Neural cell (in vitro differentiated cells): ENCODE measurements at regions not wholly inside any gene's neighbourhood (a gene's known extent, or its start where the extent isn't known, plus 50 kb on each side); places are given as distances from the start of the nearest gene placed in this dataset.

ENCODE experiments used
- H2AFZ ChIP-seq: fragments of 200-600, 300-800 bp; sonication (generic), shearing (Covaris generic); 2 replicates; pipeline ENCODE4 v1.6.0; 2014; ENCODE audit warnings: low read depth, mild to moderate bottlenecking, antibody characterized with exemption, low read length, moderate library complexity
- H3F3A ChIP-seq: fragments of 200-600 bp; shearing (Covaris generic); 2 replicates; pipeline ENCODE4 v1.6.1; 2016; ENCODE audit warnings: mild to moderate bottlenecking, moderate library complexity, mixed read lengths, antibody characterized with exemption, low read length; ENCODE audit not compliant: insufficient read depth, poor library complexity, severe bottlenecking
- H3K27ac ChIP-seq: fragments of 200-600, 300-800 bp; sonication (generic), shearing (Covaris generic); 2 replicates; pipeline ENCODE4 v1.5.1; 2014; ENCODE audit warnings: mild to moderate bottlenecking, low read length, moderate library complexity
- H3K27me3 ChIP-seq: fragments of 300-800, 200-600 bp; sonication (generic), shearing (Covaris generic); 2 replicates; pipeline ENCODE4 v1.6.0; 2014; ENCODE audit warnings: mild to moderate bottlenecking, low read depth, low read length, moderate library complexity; ENCODE audit not compliant: insufficient read depth
- H3K36me3 ChIP-seq: fragments of 300-800, 200-600 bp; sonication (generic), shearing (Covaris generic); 2 replicates; pipeline ENCODE4 v1.5.1; 2014; ENCODE audit warnings: mild to moderate bottlenecking, antibody characterized with exemption, low read length, moderate library complexity; ENCODE audit not compliant: insufficient read depth
- H3K4me2 ChIP-seq: fragments of 300-800, 200-600 bp; sonication (generic), shearing (Covaris generic); 2 replicates; pipeline ENCODE4 v1.6.0; 2014; ENCODE audit warnings: mild to moderate bottlenecking, low read length
- H3K4me3 ChIP-seq: fragments of 300-800, 200-600 bp; sonication (generic), shearing (Covaris generic); 2 replicates; pipeline ENCODE4 v1.5.1; 2014; ENCODE audit warnings: mild to moderate bottlenecking, low read length, moderate library complexity
- H3K79me2 ChIP-seq: fragments of 200-600 bp; shearing (Covaris generic); replicated peaks from 2 replicates; pipeline ENCODE4 v1.6.0; 2014; ENCODE audit warnings: mild to moderate bottlenecking, low read length, moderate library complexity; ENCODE audit not compliant: insufficient read depth
- H3K9ac ChIP-seq: fragments of 300-800, 200-600 bp; sonication (generic), shearing (Covaris generic); 2 replicates; pipeline ENCODE4 v1.6.1; 2016; ENCODE audit warnings: mild to moderate bottlenecking, low read length, mixed read lengths
- H3K9me2 ChIP-seq: fragments of 200-600 bp; shearing (Covaris generic); 2 replicates; pipeline ENCODE4 v1.6.1; 2016; ENCODE audit warnings: mild to moderate bottlenecking, low read length, mixed read lengths; ENCODE audit not compliant: insufficient read depth
- H3K9me3 ChIP-seq: fragments of 200-600, 300-800 bp; sonication (generic), shearing (Covaris generic); 2 replicates; pipeline ENCODE4 v1.6.1; 2016; ENCODE audit warnings: mild to moderate bottlenecking, mixed run types, low read length, moderate library complexity, mixed read lengths
- H4K20me1 ChIP-seq: fragments of 200-600 bp; shearing (Covaris generic); 2 replicates; pipeline ENCODE4 v1.6.1; 2016; ENCODE audit warnings: mild to moderate bottlenecking, mixed run types; ENCODE audit not compliant: insufficient read depth
- EP300 ChIP-seq: fragments of 450-650 bp; conservative IDR thresholded peaks from 2 replicates; pipeline ENCODE4 v1.6.1; 2014; ENCODE audit warnings: antibody characterized with exemption, mild to moderate bottlenecking, moderate library complexity; ENCODE audit not compliant: poor library complexity, severe bottlenecking
- EZH2 ChIP-seq: fragments of 200-600, 300-800 bp; shearing (Covaris generic), sonication (generic); IDR thresholded peaks from 2 replicates; pipeline ENCODE4 v1.6.1; 2014; ENCODE audit warnings: antibody characterized with exemption, low read length, borderline replicate concordance, mild to moderate bottlenecking; ENCODE audit not compliant: insufficient read depth, poor library complexity, severe bottlenecking
- MXI1 ChIP-seq: fragments of 450-650 bp; conservative IDR thresholded peaks from 2 replicates; pipeline ENCODE4 v1.6.1; 2014; ENCODE audit warnings: antibody characterized with exemption, mild to moderate bottlenecking; ENCODE audit not compliant: poor library complexity, severe bottlenecking
- POLR2AphosphoS5 ChIP-seq: IDR thresholded peaks from 2 replicates; pipeline ENCODE4 v1.6.1; 2012
- RAD21 ChIP-seq: fragments of 450-650 bp; conservative IDR thresholded peaks from 2 replicates; pipeline ENCODE4 v1.6.1; 2014; ENCODE audit warnings: antibody characterized with exemption, mild to moderate bottlenecking, moderate library complexity
- SMC3 ChIP-seq: fragments of 450-650 bp; conservative IDR thresholded peaks from 2 replicates; pipeline ENCODE4 v1.6.1; 2014; ENCODE audit warnings: antibody characterized with exemption, mild to moderate bottlenecking, moderate library complexity; ENCODE audit not compliant: poor library complexity
- TAF1 ChIP-seq: IDR thresholded peaks from 2 replicates; pipeline ENCODE4 v1.6.1; 2012; ENCODE audit warnings: low read depth
- TF ChIP-seq, protein P1 (sequence below): IDR thresholded peaks from 2 replicates; pipeline ENCODE4 v1.6.1; 2012; ENCODE audit warnings: borderline replicate concordance
- TF ChIP-seq, protein P2 (sequence below): fragments of 450-650 bp; IDR thresholded peaks from 2 replicates; pipeline ENCODE4 v1.5.1; 2014; ENCODE audit warnings: antibody characterized with exemption, mild to moderate bottlenecking, moderate library complexity; ENCODE audit not compliant: poor library complexity, severe bottlenecking

DNA sequence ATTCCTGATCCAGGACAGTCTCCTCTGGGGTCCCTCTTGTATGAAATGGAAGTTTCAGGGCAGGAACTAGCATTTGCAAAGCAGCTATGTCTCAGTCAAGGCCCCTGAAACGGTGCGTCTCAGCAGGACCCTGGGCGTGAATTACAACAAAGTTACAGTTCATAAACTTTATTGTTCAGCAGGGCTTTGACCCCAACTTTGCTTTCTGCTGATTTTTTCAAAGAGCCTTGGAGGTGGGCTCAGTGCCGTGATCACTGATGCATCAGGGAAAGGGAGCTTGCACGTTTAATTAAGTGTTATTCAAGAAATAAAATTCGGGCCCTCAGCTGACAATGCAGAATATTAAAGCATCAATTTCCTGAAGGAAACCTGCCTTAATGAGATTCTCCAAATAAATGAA is 260.1 kb upstream of the C16orf82 start:
- H3K79me2 ChIP-seq = no peaks in the 10 kb centered on the region
- H3K9ac ChIP-seq = no peak overlapping the region
- no peaks in the 10 kb centered on the region for H3F3A ChIP-seq
- no peak overlapping the region for H3K4me3 ChIP-seq
- H4K20me1 ChIP-seq = no peaks in the 10 kb centered on the region
- H2AFZ ChIP-seq = no peak overlapping the region
- H3K36me3 ChIP-seq = no peaks in the 10 kb centered on the region
- H3K9me2 ChIP-seq = no peaks in the 10 kb centered on the region
- TF ChIP-seq POLR2AphosphoS5 (no peak), TAF1 (no peak), MXI1 (no peak), EP300 (no peak), SMC3 (no peak), EZH2 (no peak), RAD21 (no peak)
- TF ChIP-seq, protein P1, sequence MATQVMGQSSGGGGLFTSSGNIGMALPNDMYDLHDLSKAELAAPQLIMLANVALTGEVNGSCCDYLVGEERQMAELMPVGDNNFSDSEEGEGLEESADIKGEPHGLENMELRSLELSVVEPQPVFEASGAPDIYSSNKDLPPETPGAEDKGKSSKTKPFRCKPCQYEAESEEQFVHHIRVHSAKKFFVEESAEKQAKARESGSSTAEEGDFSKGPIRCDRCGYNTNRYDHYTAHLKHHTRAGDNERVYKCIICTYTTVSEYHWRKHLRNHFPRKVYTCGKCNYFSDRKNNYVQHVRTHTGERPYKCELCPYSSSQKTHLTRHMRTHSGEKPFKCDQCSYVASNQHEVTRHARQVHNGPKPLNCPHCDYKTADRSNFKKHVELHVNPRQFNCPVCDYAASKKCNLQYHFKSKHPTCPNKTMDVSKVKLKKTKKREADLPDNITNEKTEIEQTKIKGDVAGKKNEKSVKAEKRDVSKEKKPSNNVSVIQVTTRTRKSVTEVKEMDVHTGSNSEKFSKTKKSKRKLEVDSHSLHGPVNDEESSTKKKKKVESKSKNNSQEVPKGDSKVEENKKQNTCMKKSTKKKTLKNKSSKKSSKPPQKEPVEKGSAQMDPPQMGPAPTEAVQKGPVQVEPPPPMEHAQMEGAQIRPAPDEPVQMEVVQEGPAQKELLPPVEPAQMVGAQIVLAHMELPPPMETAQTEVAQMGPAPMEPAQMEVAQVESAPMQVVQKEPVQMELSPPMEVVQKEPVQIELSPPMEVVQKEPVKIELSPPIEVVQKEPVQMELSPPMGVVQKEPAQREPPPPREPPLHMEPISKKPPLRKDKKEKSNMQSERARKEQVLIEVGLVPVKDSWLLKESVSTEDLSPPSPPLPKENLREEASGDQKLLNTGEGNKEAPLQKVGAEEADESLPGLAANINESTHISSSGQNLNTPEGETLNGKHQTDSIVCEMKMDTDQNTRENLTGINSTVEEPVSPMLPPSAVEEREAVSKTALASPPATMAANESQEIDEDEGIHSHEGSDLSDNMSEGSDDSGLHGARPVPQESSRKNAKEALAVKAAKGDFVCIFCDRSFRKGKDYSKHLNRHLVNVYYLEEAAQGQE = no peak
- TF ChIP-seq, protein P2, sequence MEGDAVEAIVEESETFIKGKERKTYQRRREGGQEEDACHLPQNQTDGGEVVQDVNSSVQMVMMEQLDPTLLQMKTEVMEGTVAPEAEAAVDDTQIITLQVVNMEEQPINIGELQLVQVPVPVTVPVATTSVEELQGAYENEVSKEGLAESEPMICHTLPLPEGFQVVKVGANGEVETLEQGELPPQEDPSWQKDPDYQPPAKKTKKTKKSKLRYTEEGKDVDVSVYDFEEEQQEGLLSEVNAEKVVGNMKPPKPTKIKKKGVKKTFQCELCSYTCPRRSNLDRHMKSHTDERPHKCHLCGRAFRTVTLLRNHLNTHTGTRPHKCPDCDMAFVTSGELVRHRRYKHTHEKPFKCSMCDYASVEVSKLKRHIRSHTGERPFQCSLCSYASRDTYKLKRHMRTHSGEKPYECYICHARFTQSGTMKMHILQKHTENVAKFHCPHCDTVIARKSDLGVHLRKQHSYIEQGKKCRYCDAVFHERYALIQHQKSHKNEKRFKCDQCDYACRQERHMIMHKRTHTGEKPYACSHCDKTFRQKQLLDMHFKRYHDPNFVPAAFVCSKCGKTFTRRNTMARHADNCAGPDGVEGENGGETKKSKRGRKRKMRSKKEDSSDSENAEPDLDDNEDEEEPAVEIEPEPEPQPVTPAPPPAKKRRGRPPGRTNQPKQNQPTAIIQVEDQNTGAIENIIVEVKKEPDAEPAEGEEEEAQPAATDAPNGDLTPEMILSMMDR = no peak
- no peaks in the 10 kb centered on the region for H3K27me3 ChIP-seq
- no peak overlapping the region for H3K4me2 ChIP-seq
- no peaks in the 10 kb centered on the region for H3K9me3 ChIP-seq
- H3K27ac ChIP-seq = no peak overlapping the region

DNA sequence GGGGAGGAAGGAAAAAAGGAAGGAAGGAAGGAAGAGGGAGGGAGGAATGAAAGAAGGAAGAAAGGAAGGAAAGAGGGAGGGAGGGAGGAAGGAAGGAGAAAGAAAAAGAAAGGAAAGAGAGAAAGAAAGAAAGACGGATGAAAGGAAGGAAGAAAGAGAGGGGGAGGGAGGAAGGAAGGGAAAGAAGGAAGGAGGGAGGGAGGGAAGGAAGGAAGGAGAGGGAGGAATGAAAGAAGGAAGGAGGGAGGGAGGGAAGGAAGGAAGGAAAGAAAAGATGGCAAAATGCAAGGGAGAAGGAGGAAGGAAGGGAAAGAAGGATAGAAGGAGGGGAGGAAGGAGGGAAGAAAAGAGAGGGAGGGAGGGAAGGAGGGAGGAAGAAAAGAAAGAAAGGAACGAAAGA is 257.3 kb upstream of the C16orf82 start:
- no peaks in the 10 kb centered on the region for H3K36me3 ChIP-seq
- no peak overlapping the region for H3K4me2 ChIP-seq
- no peak overlapping the region for H3K27ac ChIP-seq
- no peaks in the 10 kb centered on the region for H3K9me2 ChIP-seq
- no peak overlapping the region for H2AFZ ChIP-seq
- H3F3A ChIP-seq = no peaks in the 10 kb centered on the region
- no peak overlapping the region for H3K9ac ChIP-seq
- H3K27me3 ChIP-seq = no peaks in the 10 kb centered on the region
- TF ChIP-seq TAF1 (no peak), SMC3 (no peak), MXI1 (no peak), EP300 (no peak), EZH2 (no peak), POLR2AphosphoS5 (no peak), RAD21 (no peak)
- TF ChIP-seq, protein P2 = no peak
- TF ChIP-seq, protein P1 = no peak
- H3K9me3 ChIP-seq = no peaks in the 10 kb centered on the region
- no peaks in the 10 kb centered on the region for H4K20me1 ChIP-seq
- H3K4me3 ChIP-seq = no peak overlapping the region
- no peaks in the 10 kb centered on the region for H3K79me2 ChIP-seq
